IgD-negative memory B cell (primary cell): ENCODE measurements at regions not wholly inside any gene's neighbourhood (a gene's known extent, or its start where the extent isn't known, plus 50 kb on each side); places are given as distances from the start of the nearest gene placed in this dataset.

ENCODE experiments used
- H3K27ac Mint-ChIP-seq, 3 donors: one replicate each; pipeline ENCODE4 v1.8.0; 2020 to 2022; ENCODE audit warnings: mild to moderate bottlenecking in 3 of 3, mixed read lengths in 3 of 3, moderate library complexity in 1 of 3
- H3K27me3 Mint-ChIP-seq: one replicate; pipeline ENCODE4 v1.8.0; 2021; ENCODE audit warnings: mixed read lengths
- H3K36me3 Mint-ChIP-seq: one replicate; pipeline ENCODE4 v1.8.0; 2020; ENCODE audit warnings: mild to moderate bottlenecking, mixed read lengths
- H3K4me1 Mint-ChIP-seq, 3 donors: one replicate each; pipeline ENCODE4 v1.8.0; 2020 to 2022; ENCODE audit warnings: mixed read lengths in 3 of 3, mild to moderate bottlenecking in 1 of 3
- H3K4me3 Mint-ChIP-seq, 4 donors: one replicate each; pipeline ENCODE4 v1.8.0; 2020 to 2022; ENCODE audit warnings: mild to moderate bottlenecking in 4 of 4, mixed read lengths in 4 of 4, moderate library complexity in 3 of 4
- H3K9me3 Mint-ChIP-seq, 3 donors: one replicate each; pipeline ENCODE4 v1.8.0; 2020 to 2021; ENCODE audit warnings: mixed read lengths in 3 of 3, mild to moderate bottlenecking in 1 of 3

DNA sequence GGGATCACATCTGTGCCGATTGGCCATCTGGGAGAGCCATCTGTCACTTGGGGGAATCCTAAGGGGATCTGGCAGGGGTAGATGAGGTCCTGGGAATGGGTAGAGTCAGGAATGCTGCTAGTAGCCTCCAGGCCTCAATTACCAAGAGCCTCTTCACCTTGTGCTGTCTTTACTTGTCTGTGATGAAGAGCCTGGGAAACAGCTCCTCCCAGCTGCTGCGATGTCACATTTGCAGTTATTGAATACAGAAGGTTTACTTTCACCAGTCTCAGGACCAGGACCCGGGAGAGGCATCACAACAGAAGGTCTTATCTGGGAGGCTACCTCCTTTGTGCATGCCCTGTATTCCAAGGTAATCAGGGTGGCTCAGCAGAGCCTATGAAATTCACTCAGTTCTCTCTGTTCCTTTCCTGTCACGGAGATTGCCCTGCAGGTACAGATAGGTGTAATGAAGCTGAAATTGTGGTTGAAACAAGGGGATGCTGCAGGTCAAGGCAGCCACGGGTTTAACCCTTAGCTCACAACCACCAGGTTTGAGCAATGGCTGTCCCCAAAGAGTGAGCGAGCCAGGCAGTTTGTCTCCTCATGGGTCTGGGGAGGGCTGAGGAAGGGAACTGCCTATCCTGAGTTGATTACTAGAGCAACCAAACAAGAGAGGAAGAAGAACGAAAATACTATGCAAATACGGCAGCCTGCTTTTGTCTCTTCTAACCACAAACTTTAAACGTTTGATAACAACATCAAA lies 298.9 kb upstream of the RORA start:
- peak overlapping the region in 2 of 4 donors; percentile 39 to 70 for H3K4me3 Mint-ChIP-seq
- no peak overlapping the region for H3K27ac Mint-ChIP-seq
- H3K9me3 Mint-ChIP-seq: no peaks in the 10 kb centered on the region
- no peaks in the 10 kb centered on the region for H3K36me3 Mint-ChIP-seq
- H3K4me1 Mint-ChIP-seq: peaks cover 17 to 33% (median 26%) of the 10 kb centered on the region in 3 donors
- H3K27me3 Mint-ChIP-seq: peaks cover 4% of the 10 kb centered on the region

GRCh38 chr15:61524545-61524944 lies 295.4 kb upstream of the RORA start:
- H3K36me3 Mint-ChIP-seq: no peaks in the 10 kb centered on the region
- H3K9me3 Mint-ChIP-seq: peaks cover 0 to 1% (median 0%) of the 10 kb centered on the region in 3 donors
- no peak overlapping the region for H3K27ac Mint-ChIP-seq
- peaks cover 17 to 31% (median 26%) of the 10 kb centered on the region in 3 donors for H3K4me1 Mint-ChIP-seq
- peaks cover 4% of the 10 kb centered on the region for H3K27me3 Mint-ChIP-seq
- H3K4me3 Mint-ChIP-seq: no peak overlapping the region

- no peaks in the 10 kb centered on the region for H3K36me3 Mint-ChIP-seq
- H3K27me3 Mint-ChIP-seq: peaks cover 4% of the 10 kb centered on the region
- H3K27ac Mint-ChIP-seq: no peak overlapping the region
- H3K4me3 Mint-ChIP-seq: no peak overlapping the region
- H3K4me1 Mint-ChIP-seq: peaks cover 19 to 27% (median 25%) of the 10 kb centered on the region in 3 donors
- H3K9me3 Mint-ChIP-seq: peaks cover 0 to 1% (median 0%) of the 10 kb centered on the region in 3 donors
These were observed 295.0 kb upstream of the RORA start for GRCh38 chr15:61524086-61524485.

DNA sequence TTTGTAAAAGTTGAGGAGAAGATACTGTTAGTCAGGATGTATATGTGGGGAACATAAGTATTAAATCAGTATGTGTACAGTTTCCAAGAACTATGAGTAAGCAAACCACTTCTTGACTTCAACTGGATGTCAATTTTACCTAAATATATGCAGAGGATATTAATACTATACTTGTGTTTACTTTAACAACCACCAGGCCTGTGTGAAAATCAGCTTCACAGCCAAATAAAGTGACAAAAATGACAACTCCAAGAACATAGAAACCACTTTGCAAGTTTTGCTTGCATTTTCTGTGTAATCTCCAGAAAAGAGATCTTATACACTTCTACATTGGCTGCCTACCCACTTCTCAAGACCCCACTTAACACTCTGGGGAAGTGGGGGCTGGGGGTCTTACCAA lies 293.3 kb upstream of the RORA start:
- Mint-ChIP-seq H3K4me1 (peaks cover 11 to 14% (median 11%) of the 10 kb centered on the region in 3 donors), H3K9me3 (peaks cover 0 to 1% (median 0%) of the 10 kb centered on the region in 3 donors), H3K36me3 (no peaks in the 10 kb centered on the region), H3K27ac (no peak overlapping the region), H3K27me3 (no peaks in the 10 kb centered on the region), H3K4me3 (no peak overlapping the region)

- H3K9me3 Mint-ChIP-seq: peaks cover 0 to 1% (median 0%) of the 10 kb centered on the region in 3 donors
- H3K36me3 Mint-ChIP-seq: no peaks in the 10 kb centered on the region
- peaks cover 1% of the 10 kb centered on the region for H3K27me3 Mint-ChIP-seq
- H3K4me1 Mint-ChIP-seq: peaks cover 11 to 14% (median 11%) of the 10 kb centered on the region in 3 donors
- H3K27ac Mint-ChIP-seq: no peak overlapping the region
- no peak overlapping the region for H3K4me3 Mint-ChIP-seq
These were observed 292.9 kb upstream of the RORA start for GRCh38 chr15:61521953-61522352.

DNA sequence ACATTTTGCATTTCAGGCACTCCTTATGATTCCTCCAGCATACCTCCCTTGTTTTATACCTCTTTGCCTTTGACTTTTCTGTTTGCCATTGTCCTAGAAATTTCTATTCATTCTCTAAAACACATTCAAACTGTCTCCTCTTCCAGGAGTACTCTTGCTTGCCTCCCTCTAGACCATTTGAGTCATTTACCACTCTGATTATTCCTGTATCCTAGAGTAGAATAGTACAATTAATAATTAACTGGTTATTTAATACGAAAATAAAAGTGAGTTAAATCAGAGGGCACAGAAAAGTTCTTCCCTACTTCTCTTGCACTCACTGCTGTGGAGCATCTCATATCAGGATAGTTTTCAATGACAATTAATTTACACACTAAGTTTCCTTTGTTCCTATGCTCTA lies 290.2 kb upstream of the RORA start:
- peaks cover 1% of the 10 kb centered on the region for H3K27me3 Mint-ChIP-seq
- no peak overlapping the region for H3K4me3 Mint-ChIP-seq
- no peaks in the 10 kb centered on the region for H3K36me3 Mint-ChIP-seq
- peaks cover 0 to 1% (median 0%) of the 10 kb centered on the region in 3 donors for H3K9me3 Mint-ChIP-seq
- H3K4me1 Mint-ChIP-seq: peaks cover 8 to 10% (median 8%) of the 10 kb centered on the region in 3 donors
- no peak overlapping the region for H3K27ac Mint-ChIP-seq

DNA sequence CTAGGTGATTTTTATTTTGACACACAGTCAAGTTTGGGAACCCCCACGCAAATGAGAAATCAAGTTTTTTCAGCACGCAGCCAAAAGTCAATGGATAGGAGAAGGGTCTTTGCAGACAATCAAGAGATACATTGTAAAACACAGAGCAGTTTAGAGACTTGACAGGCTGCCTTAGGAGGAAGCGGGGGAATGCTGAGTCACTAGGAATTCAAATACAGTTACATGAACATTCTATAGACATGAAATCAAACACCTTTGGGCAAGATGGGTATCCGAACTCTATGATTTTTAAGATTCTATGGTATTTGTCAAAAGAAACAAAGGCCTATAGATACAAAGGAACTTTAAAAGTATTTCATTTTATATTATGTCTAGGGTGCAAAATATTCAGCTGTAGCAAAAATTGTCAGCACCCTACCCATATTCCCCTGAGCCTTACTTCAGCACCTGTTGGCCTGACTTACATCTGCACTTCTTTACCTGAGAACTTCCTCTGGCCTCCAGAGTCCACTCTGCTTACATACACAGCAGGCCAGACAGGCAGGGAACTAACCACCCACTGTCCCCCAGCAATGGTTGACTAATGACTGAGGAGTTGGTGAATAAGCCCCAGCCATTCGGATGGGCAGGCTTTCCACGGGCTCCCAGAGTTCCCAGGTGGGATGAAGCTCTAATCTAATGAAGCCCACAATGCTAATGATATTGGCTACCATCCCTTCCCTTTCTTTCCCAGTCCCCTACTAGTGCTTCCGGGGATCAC lies 289.3 kb upstream of the RORA start:
- peaks cover 0 to 1% (median 0%) of the 10 kb centered on the region in 3 donors for H3K9me3 Mint-ChIP-seq
- H3K27me3 Mint-ChIP-seq: peaks cover 1% of the 10 kb centered on the region
- H3K27ac Mint-ChIP-seq: no peak overlapping the region
- no peak overlapping the region for H3K4me3 Mint-ChIP-seq
- peaks cover 2 to 3% (median 2%) of the 10 kb centered on the region in 3 donors for H3K4me1 Mint-ChIP-seq
- H3K36me3 Mint-ChIP-seq: no peaks in the 10 kb centered on the region

DNA sequence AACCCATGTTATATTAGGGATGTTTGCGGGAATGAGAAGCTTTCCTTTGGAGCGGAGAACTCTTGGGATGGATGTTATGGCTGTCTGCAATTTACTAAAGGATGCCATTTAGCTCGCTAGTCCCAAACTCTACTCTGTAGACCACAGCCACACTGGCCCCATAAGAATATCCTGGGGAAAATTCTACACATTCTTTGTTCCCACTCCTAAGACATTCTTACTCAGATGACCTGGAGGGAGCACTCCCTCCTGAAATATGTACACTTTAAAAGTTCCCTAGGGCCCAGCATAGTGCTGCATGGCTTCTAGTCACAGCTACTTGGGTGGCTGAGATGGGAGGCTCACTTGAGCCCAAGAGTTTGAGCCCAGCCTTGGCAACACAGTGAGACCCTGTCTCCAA lies 288.7 kb upstream of the RORA start:
- Mint-ChIP-seq H3K36me3 (no peaks in the 10 kb centered on the region), H3K4me1 (peaks cover 0 to 3% (median 0%) of the 10 kb centered on the region in 3 donors), H3K27ac (no peak overlapping the region), H3K4me3 (no peak overlapping the region), H3K9me3 (peaks cover 0 to 1% (median 0%) of the 10 kb centered on the region in 3 donors), H3K27me3 (peaks cover 1% of the 10 kb centered on the region)

GRCh38 chr15:61517335-61517734 lies 288.2 kb upstream of the RORA start:
- peaks cover 0 to 3% (median 0%) of the 10 kb centered on the region in 3 donors for H3K4me1 Mint-ChIP-seq
- H3K27ac Mint-ChIP-seq: no peak overlapping the region
- H3K27me3 Mint-ChIP-seq: peaks cover 2% of the 10 kb centered on the region
- H3K9me3 Mint-ChIP-seq: peaks cover 0 to 1% (median 0%) of the 10 kb centered on the region in 3 donors
- H3K4me3 Mint-ChIP-seq: no peak overlapping the region
- H3K36me3 Mint-ChIP-seq: no peaks in the 10 kb centered on the region

GRCh38 chr15:61511756-61512155 lies 282.7 kb upstream of the RORA start:
- Mint-ChIP-seq H3K27me3 (peaks cover 9% of the 10 kb centered on the region), H3K4me3 (no peak overlapping the region), H3K36me3 (no peaks in the 10 kb centered on the region), H3K27ac (no peak overlapping the region), H3K9me3 (no peaks in the 10 kb centered on the region), H3K4me1 (peaks cover 0 to 2% (median 0%) of the 10 kb centered on the region in 3 donors)

DNA sequence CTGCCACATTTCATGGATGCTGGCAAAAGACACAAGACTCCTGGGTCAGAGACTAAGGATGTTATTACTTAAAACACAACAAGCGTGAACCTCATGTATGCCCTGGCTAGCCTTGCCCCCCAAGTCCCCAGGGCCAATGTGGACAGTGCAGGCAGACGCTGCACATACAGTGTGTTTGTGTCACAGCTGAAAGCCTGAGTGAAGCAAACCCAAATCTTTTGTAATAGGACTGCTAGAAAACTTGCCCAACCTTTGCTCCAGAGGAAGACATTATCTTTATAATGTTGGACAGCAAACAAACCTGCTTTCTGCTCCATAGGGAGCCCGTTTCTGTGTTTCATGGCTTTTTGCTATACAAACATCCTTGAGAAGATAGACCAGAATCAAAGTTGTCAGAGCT lies 282.0 kb upstream of the RORA start:
- Mint-ChIP-seq H3K4me3 (no peak overlapping the region), H3K36me3 (no peaks in the 10 kb centered on the region), H3K27me3 (peaks cover 9% of the 10 kb centered on the region)

GRCh38 chr15:61509327-61509840 lies 280.3 kb upstream of the RORA start:
- H3K4me3 Mint-ChIP-seq: no peak overlapping the region
- peaks cover 0 to 2% (median 0%) of the 10 kb centered on the region in 3 donors for H3K4me1 Mint-ChIP-seq
- no peaks in the 10 kb centered on the region for H3K9me3 Mint-ChIP-seq
- no peaks in the 10 kb centered on the region for H3K36me3 Mint-ChIP-seq
- no peak overlapping the region for H3K27ac Mint-ChIP-seq
- peaks cover 9% of the 10 kb centered on the region for H3K27me3 Mint-ChIP-seq

More for the DNA sequence above, 282.0 kb upstream of the RORA start:
- peaks cover 0 to 2% (median 0%) of the 10 kb centered on the region in 3 donors for H3K4me1 Mint-ChIP-seq
- no peaks in the 10 kb centered on the region for H3K9me3 Mint-ChIP-seq
- no peak overlapping the region for H3K27ac Mint-ChIP-seq

DNA sequence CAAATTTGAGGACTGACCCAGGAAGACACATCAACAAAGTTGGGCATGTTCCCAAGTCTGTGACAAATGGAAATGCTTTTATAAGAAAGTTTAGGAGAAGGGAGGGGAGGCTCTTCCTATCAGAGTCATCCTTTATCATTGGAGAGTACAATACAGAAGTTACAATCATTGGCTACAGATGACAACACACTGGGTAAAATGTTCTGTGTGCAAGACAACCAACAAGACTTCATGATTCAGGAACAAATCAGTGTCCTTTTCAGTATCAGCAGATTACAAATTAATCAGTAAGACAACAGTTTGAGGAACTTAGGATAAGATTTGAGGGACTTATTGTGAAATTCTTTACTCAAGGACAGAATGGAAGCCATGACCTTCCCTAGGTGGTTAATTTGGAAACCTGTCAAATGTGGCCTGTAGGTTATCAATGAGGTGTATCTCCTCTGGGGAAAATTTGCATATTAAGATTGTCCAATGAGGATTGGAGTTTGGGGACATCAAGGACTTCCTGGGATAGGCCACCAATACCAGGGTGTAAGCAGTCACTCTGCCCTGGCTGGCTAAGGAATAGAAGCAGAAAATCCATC lies 274.4 kb upstream of the RORA start:
- Mint-ChIP-seq H3K36me3 (no peaks in the 10 kb centered on the region), H3K27me3 (peaks cover 6% of the 10 kb centered on the region)

GRCh38 chr15:61501815-61502389 lies 272.8 kb upstream of the RORA start:
- H3K4me1 Mint-ChIP-seq: peaks cover 0 to under 1% (median 0%) of the 10 kb centered on the region in 3 donors
- H3K27ac Mint-ChIP-seq: no peak overlapping the region
- H3K4me3 Mint-ChIP-seq: no peak overlapping the region
- H3K36me3 Mint-ChIP-seq: no peaks in the 10 kb centered on the region
- H3K9me3 Mint-ChIP-seq: peaks cover 0 to 2% (median 0%) of the 10 kb centered on the region in 3 donors
- peaks cover 5% of the 10 kb centered on the region for H3K27me3 Mint-ChIP-seq

More for the DNA sequence above, 274.4 kb upstream of the RORA start:
- Mint-ChIP-seq H3K4me1 (no peaks in the 10 kb centered on the region), H3K27ac (no peak overlapping the region), H3K4me3 (no peak overlapping the region), H3K9me3 (no peaks in the 10 kb centered on the region)
